Neural progenitor cell (in vitro differentiated cells): ENCODE measurements at regions not wholly inside any gene's neighbourhood (a gene's known extent, or its start where the extent isn't known, plus 50 kb on each side); places are given as distances from the start of the nearest gene placed in this dataset.

Source experiments
- DNase-seq: peaks from one replicate; pipeline ENCODE4 v3.0.0-alpha.2; 2016; ENCODE audit warnings: low spot score
- H2AFZ ChIP-seq: fragments of 200-600 bp; sonication (generic); replicated peaks from 2 replicates; pipeline ENCODE4 v1.6.1; 2016; ENCODE audit warnings: antibody characterized with exemption
- H3F3A ChIP-seq: fragments of 200-600 bp; sonication (generic); 2 replicates; pipeline ENCODE4 v1.6.1; 2016; ENCODE audit warnings: antibody characterized with exemption, low read depth
- H3K27ac ChIP-seq: fragments of 200-600 bp; sonication (generic); 2 replicates; pipeline ENCODE4 v1.5.1; 2016; ENCODE audit warnings: mild to moderate bottlenecking
- H3K27me3 ChIP-seq: fragments of 200-600 bp; sonication (generic); 2 replicates; pipeline ENCODE4 v1.6.1; 2016; ENCODE audit warnings: mild to moderate bottlenecking, moderate library complexity
- H3K36me3 ChIP-seq: fragments of 200-600 bp; sonication (generic); 2 replicates; pipeline ENCODE4 v1.5.1; 2016
- H3K4me1 ChIP-seq: fragments of 200-600 bp; sonication (generic); 2 replicates; pipeline ENCODE4 v1.6.1; 2016; ENCODE audit warnings: mixed run types
- H3K4me2 ChIP-seq: fragments of 200-600 bp; sonication (generic); 2 replicates; pipeline ENCODE4 v1.6.1; 2016
- H3K4me3 ChIP-seq: fragments of 200-600 bp; sonication (generic); 2 replicates; pipeline ENCODE4 v1.5.1; 2016
- H3K79me2 ChIP-seq: fragments of 200-600 bp; sonication (generic); 2 replicates; pipeline ENCODE4 v1.6.1; 2016; ENCODE audit warnings: low read depth
- H3K9ac ChIP-seq: fragments of 200-600 bp; sonication (generic); 2 replicates; pipeline ENCODE4 v1.6.1; 2016
- H3K9me3 ChIP-seq: fragments of 200-600 bp; sonication (generic); 2 replicates; pipeline ENCODE4 v1.5.1; 2016; ENCODE audit warnings: low read depth
- H4K20me1 ChIP-seq: fragments of 200-600 bp; sonication (generic); 2 replicates; pipeline ENCODE4 v1.6.1; 2016; ENCODE audit warnings: low read depth
- H3K27ac Mint-ChIP-seq: 3 replicates; pipeline ENCODE4 v1.8.0; 2021; ENCODE audit warnings: mixed read lengths
- H3K27me3 Mint-ChIP-seq: 2 replicates; pipeline ENCODE4 v1.8.0; 2022; ENCODE audit warnings: low read depth, mild to moderate bottlenecking, inconsistent platforms, moderate library complexity, mixed read lengths; ENCODE audit not compliant: insufficient read depth
- H3K36me3 Mint-ChIP-seq: 3 replicates; pipeline ENCODE4 v1.8.0; 2021; ENCODE audit warnings: mixed read lengths
- H3K4me1 Mint-ChIP-seq: 3 replicates; pipeline ENCODE4 v1.8.0; 2021; ENCODE audit warnings: mixed read lengths
- H3K4me3 Mint-ChIP-seq: 3 replicates; pipeline ENCODE4 v1.8.0; 2021; ENCODE audit warnings: mild to moderate bottlenecking, moderate library complexity, mixed read lengths
- H3K9me3 Mint-ChIP-seq: 3 replicates; pipeline ENCODE4 v1.8.0; 2020; ENCODE audit warnings: mixed read lengths
- EZH2 ChIP-seq: fragments of 200-600 bp; sonication (generic); IDR thresholded peaks from 2 replicates; pipeline ENCODE4 v1.6.1; 2017; ENCODE audit warnings: antibody characterized with exemption, mild to moderate bottlenecking, moderate library complexity
- EZH2phosphoT487 ChIP-seq: fragments of 200-600 bp; sonication (generic); IDR thresholded peaks from 2 replicates; pipeline ENCODE4 v1.6.1; 2017; ENCODE audit warnings: antibody characterized with exemption
- TF ChIP-seq, protein P1 (sequence below): fragments of 200-600 bp; sonication (generic); IDR thresholded peaks from 2 replicates; pipeline ENCODE4 v1.5.1; 2017; ENCODE audit warnings: antibody characterized with exemption, mild to moderate bottlenecking

GRCh38 chr4:27176400-27176799 lies 315.8 kb downstream of the STIM2 start:
- peak; percentile 73 for DNase-seq
- Histone ChIP-seq H3K4me3 (no peak overlapping the region), H3F3A (no peaks in the 10 kb centered on the region), H3K36me3 (no peaks in the 10 kb centered on the region), H2AFZ (no peak overlapping the region), H3K4me2 (no peak overlapping the region), H3K79me2 (no peaks in the 10 kb centered on the region), H3K27ac (no peak overlapping the region), H3K9me3 (no peaks in the 10 kb centered on the region), H3K9ac (no peak overlapping the region), H3K27me3 (no peaks in the 10 kb centered on the region), H3K4me1 (no peaks in the 10 kb centered on the region), H4K20me1 (no peaks in the 10 kb centered on the region)
- no peaks in the 10 kb centered on the region for H3K36me3 Mint-ChIP-seq
- H3K9me3 Mint-ChIP-seq: peaks cover 6% of the 10 kb centered on the region
- no peak overlapping the region for H3K4me3 Mint-ChIP-seq
- peaks cover 2% of the 10 kb centered on the region for H3K27me3 Mint-ChIP-seq
- TF ChIP-seq, protein P1, sequence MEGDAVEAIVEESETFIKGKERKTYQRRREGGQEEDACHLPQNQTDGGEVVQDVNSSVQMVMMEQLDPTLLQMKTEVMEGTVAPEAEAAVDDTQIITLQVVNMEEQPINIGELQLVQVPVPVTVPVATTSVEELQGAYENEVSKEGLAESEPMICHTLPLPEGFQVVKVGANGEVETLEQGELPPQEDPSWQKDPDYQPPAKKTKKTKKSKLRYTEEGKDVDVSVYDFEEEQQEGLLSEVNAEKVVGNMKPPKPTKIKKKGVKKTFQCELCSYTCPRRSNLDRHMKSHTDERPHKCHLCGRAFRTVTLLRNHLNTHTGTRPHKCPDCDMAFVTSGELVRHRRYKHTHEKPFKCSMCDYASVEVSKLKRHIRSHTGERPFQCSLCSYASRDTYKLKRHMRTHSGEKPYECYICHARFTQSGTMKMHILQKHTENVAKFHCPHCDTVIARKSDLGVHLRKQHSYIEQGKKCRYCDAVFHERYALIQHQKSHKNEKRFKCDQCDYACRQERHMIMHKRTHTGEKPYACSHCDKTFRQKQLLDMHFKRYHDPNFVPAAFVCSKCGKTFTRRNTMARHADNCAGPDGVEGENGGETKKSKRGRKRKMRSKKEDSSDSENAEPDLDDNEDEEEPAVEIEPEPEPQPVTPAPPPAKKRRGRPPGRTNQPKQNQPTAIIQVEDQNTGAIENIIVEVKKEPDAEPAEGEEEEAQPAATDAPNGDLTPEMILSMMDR: peak; percentile 74
- TF ChIP-seq EZH2phosphoT487 (no peak), EZH2 (no peak)
- no peak overlapping the region for H3K27ac Mint-ChIP-seq
- peaks cover 14% of the 10 kb centered on the region for H3K4me1 Mint-ChIP-seq

- Histone ChIP-seq H3K4me2 (no peak overlapping the region), H3K9me3 (no peaks in the 10 kb centered on the region), H3F3A (no peaks in the 10 kb centered on the region), H3K9ac (no peak overlapping the region), H3K4me1 (no peaks in the 10 kb centered on the region), H2AFZ (no peak overlapping the region), H3K4me3 (no peak overlapping the region), H3K79me2 (no peaks in the 10 kb centered on the region), H3K27me3 (no peaks in the 10 kb centered on the region), H3K36me3 (no peaks in the 10 kb centered on the region), H3K27ac (no peak overlapping the region), H4K20me1 (no peaks in the 10 kb centered on the region)
- H3K4me1 Mint-ChIP-seq: peaks cover 14% of the 10 kb centered on the region
- H3K4me3 Mint-ChIP-seq: no peak overlapping the region
- TF ChIP-seq EZH2phosphoT487 (no peak), EZH2 (no peak)
- TF ChIP-seq, protein P1: no peak
- H3K9me3 Mint-ChIP-seq: peaks cover 2% of the 10 kb centered on the region
- no peaks in the 10 kb centered on the region for H3K36me3 Mint-ChIP-seq
- peaks cover 2% of the 10 kb centered on the region for H3K27me3 Mint-ChIP-seq
- H3K27ac Mint-ChIP-seq: no peak overlapping the region
- no peak for DNase-seq
Observed at GRCh38 chr4:27176881-27177280, 316.2 kb downstream of the STIM2 start.

GRCh38 chr4:27178061-27178460 lies 317.4 kb downstream of the STIM2 start:
- DNase-seq: no peak
- H3K4me3 Mint-ChIP-seq: no peak overlapping the region
- no peaks in the 10 kb centered on the region for H3F3A ChIP-seq
- H3K36me3 ChIP-seq: no peaks in the 10 kb centered on the region
- H3K4me2 ChIP-seq: no peak overlapping the region
- no peaks in the 10 kb centered on the region for H3K79me2 ChIP-seq
- no peak overlapping the region for H3K27ac ChIP-seq
- H3K4me3 ChIP-seq: no peak overlapping the region
- H3K27ac Mint-ChIP-seq: no peak overlapping the region
- H4K20me1 ChIP-seq: no peaks in the 10 kb centered on the region
- TF ChIP-seq EZH2phosphoT487 (no peak), EZH2 (no peak)
- TF ChIP-seq, protein P1: no peak
- no peaks in the 10 kb centered on the region for H3K9me3 ChIP-seq
- H3K9me3 Mint-ChIP-seq: peaks cover 2% of the 10 kb centered on the region
- no peaks in the 10 kb centered on the region for H3K4me1 ChIP-seq
- H3K27me3 ChIP-seq: no peaks in the 10 kb centered on the region
- no peak overlapping the region for H2AFZ ChIP-seq
- no peak overlapping the region for H3K9ac ChIP-seq
- H3K36me3 Mint-ChIP-seq: no peaks in the 10 kb centered on the region
- H3K4me1 Mint-ChIP-seq: peaks cover 13% of the 10 kb centered on the region
- H3K27me3 Mint-ChIP-seq: peaks cover 2% of the 10 kb centered on the region

- no peak overlapping the region for H2AFZ ChIP-seq
- Mint-ChIP-seq H3K4me1 (peaks cover 6% of the 10 kb centered on the region), H3K27ac (no peak overlapping the region), H3K36me3 (no peaks in the 10 kb centered on the region), H3K27me3 (no peaks in the 10 kb centered on the region), H3K4me3 (no peak overlapping the region), H3K9me3 (no peaks in the 10 kb centered on the region)
- no peak overlapping the region for H3K9ac ChIP-seq
- H3K36me3 ChIP-seq: no peaks in the 10 kb centered on the region
- no peaks in the 10 kb centered on the region for H3K9me3 ChIP-seq
- H3K27ac ChIP-seq: no peak overlapping the region
- H3K79me2 ChIP-seq: no peaks in the 10 kb centered on the region
- no peaks in the 10 kb centered on the region for H3K27me3 ChIP-seq
- no peaks in the 10 kb centered on the region for H3F3A ChIP-seq
- H3K4me1 ChIP-seq: no peaks in the 10 kb centered on the region
- no peak for DNase-seq
- H3K4me3 ChIP-seq: no peak overlapping the region
- no peaks in the 10 kb centered on the region for H4K20me1 ChIP-seq
- no peak overlapping the region for H3K4me2 ChIP-seq
- TF ChIP-seq, protein P1: no peak
- TF ChIP-seq EZH2 (no peak), EZH2phosphoT487 (no peak)
Observed at GRCh38 chr4:27181693-27182092, 321.1 kb downstream of the STIM2 start.
